SK-N-SH treated with all-trans-retinoic acid at 6 μM for 48 hours (cell line): ENCODE measurements at regions not wholly inside any gene's neighbourhood (a gene's known extent, or its start where the extent isn't known, plus 50 kb on each side); places are given as distances from the start of the nearest gene placed in this dataset.
"Not testable (repeated sequence)": the region's sequence is repeated elsewhere in the genome, so short reads cannot be mapped to it uniquely, and the experiment has no call there.

Source experiments
- ARNTL ChIP-seq: fragments of 450-650 bp; formaldehyde crosslinking; IDR thresholded peaks from 2 replicates; pipeline ENCODE4 v1.5.0; 2020; ENCODE audit warnings: low read depth, mild to moderate bottlenecking, moderate library complexity, borderline replicate concordance
- CREB5 ChIP-seq: fragments of 250-450 bp; sonication (Bioruptor Pico); IDR thresholded peaks from 2 replicates; pipeline ENCODE4 v1.5.1; 2020; ENCODE audit warnings: low read depth, mild to moderate bottlenecking, moderate library complexity
- CSDC2 ChIP-seq: fragments of 250-450 bp; sonication (Bioruptor Pico); IDR thresholded peaks from 2 replicates; pipeline ENCODE4 v1.5.0; 2020; ENCODE audit warnings: mild to moderate bottlenecking, moderate library complexity
- ISL1 ChIP-seq: fragments of 250-450 bp; sonication (Bioruptor Pico); IDR thresholded peaks from 2 replicates; pipeline ENCODE4 v2.1.2; 2022; ENCODE audit warnings: mild to moderate bottlenecking, moderate library complexity
- OSR1 ChIP-seq: fragments of 250-450 bp; sonication (Bioruptor Pico); IDR thresholded peaks from 2 replicates; pipeline ENCODE4 v1.8.0; 2022; ENCODE audit warnings: moderate library complexity, mild to moderate bottlenecking, inconsistent platforms
- PPARA ChIP-seq: fragments of 250-450 bp; sonication (Bioruptor Pico); IDR thresholded peaks from 2 replicates; pipeline ENCODE4 v1.5.0; 2020; ENCODE audit warnings: mild to moderate bottlenecking, borderline replicate concordance
- RARB ChIP-seq: fragments of 250-450 bp; sonication (Bioruptor Pico); IDR thresholded peaks from 2 replicates; pipeline ENCODE4 v1.8.0; 2021; ENCODE audit warnings: mild to moderate bottlenecking, moderate library complexity
- TCF4 ChIP-seq: fragments of 250-450 bp; sonication (Bioruptor Pico); IDR thresholded peaks from 2 replicates; pipeline ENCODE4 v1.8.0; 2021; ENCODE audit warnings: mild to moderate bottlenecking, moderate library complexity, borderline replicate concordance
- ZFP30 ChIP-seq: fragments of 450-650 bp; formaldehyde crosslinking; IDR thresholded peaks from 2 replicates; pipeline ENCODE4 v1.5.0; 2022; ENCODE audit warnings: mild to moderate bottlenecking, moderate library complexity
- ZNF565 ChIP-seq: fragments of 450-650 bp; formaldehyde crosslinking; conservative IDR thresholded peaks from 2 replicates; pipeline ENCODE4 v1.5.0; 2020; ENCODE audit warnings: low read depth, mild to moderate bottlenecking, moderate library complexity
- ZNF8 ChIP-seq: fragments of 450-650 bp; formaldehyde crosslinking; IDR thresholded peaks from 2 replicates; pipeline ENCODE4 v1.5.0; 2020; ENCODE audit warnings: mild to moderate bottlenecking, moderate library complexity
- TF ChIP-seq, protein P1 (sequence below): fragments of 250-450 bp; sonication (Bioruptor Pico); IDR thresholded peaks from 2 replicates; pipeline ENCODE4 v1.5.1; 2021; ENCODE audit warnings: mild to moderate bottlenecking, moderate library complexity
- TF ChIP-seq, protein P2 (sequence below): fragments of 250-450 bp; sonication (Bioruptor Pico); IDR thresholded peaks from 2 replicates; pipeline ENCODE4 v1.8.0; 2020; ENCODE audit warnings: mild to moderate bottlenecking, moderate library complexity, borderline replicate concordance

DNA sequence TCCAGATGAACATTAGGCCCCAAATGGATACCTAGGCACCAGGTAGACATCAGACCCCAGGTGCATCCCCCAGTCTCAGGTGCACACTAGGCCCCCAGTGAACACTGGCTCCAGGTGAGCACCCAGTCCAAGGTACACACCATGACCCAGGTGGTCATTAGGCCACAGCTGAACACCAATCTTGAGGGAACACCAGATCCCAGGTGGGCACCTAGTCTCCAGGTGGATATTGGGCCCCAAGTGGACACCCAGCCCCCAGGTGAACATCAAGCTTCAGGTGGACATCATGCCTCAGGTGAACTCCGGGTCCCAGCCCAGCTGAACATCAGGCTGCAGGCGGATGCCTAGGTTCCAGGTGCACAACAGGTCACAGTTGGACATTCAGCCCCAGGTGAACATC, 196.5 kb downstream of the POTEG start:
- TF ChIP-seq ZNF8; ARNTL; PPARA (CRISPR knock-in tag); CREB5; ZFP30; RARB; TCF4 (CRISPR knock-in tag); OSR1 (CRISPR knock-in tag); ZNF565 (CRISPR knock-in tag); ISL1 (CRISPR knock-in tag); CSDC2 (CRISPR knock-in tag): not testable (repeated sequence)
- TF ChIP-seq, protein P1, sequence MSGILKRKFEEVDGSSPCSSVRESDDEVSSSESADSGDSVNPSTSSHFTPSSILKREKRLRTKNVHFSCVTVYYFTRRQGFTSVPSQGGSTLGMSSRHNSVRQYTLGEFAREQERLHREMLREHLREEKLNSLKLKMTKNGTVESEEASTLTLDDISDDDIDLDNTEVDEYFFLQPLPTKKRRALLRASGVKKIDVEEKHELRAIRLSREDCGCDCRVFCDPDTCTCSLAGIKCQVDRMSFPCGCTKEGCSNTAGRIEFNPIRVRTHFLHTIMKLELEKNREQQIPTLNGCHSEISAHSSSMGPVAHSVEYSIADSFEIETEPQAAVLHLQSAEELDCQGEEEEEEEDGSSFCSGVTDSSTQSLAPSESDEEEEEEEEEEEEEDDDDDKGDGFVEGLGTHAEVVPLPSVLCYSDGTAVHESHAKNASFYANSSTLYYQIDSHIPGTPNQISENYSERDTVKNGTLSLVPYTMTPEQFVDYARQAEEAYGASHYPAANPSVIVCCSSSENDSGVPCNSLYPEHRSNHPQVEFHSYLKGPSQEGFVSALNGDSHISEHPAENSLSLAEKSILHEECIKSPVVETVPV (CRISPR knock-in tag): not testable (repeated sequence)
- TF ChIP-seq, protein P2, sequence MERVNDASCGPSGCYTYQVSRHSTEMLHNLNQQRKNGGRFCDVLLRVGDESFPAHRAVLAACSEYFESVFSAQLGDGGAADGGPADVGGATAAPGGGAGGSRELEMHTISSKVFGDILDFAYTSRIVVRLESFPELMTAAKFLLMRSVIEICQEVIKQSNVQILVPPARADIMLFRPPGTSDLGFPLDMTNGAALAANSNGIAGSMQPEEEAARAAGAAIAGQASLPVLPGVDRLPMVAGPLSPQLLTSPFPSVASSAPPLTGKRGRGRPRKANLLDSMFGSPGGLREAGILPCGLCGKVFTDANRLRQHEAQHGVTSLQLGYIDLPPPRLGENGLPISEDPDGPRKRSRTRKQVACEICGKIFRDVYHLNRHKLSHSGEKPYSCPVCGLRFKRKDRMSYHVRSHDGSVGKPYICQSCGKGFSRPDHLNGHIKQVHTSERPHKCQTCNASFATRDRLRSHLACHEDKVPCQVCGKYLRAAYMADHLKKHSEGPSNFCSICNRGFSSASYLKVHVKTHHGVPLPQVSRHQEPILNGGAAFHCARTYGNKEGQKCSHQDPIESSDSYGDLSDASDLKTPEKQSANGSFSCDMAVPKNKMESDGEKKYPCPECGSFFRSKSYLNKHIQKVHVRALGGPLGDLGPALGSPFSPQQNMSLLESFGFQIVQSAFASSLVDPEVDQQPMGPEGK (CRISPR knock-in tag): not testable (repeated sequence)
